GM23338 (cell line): ENCODE measurements at regions not wholly inside any gene's neighbourhood (a gene's known extent, or its start where the extent isn't known, plus 50 kb on each side); places are given as distances from the start of the nearest gene placed in this dataset.

Experiments used
- ATAC-seq: fragments of 200-7000 bp; cut with Tn5 transposase; 3 replicates; pipeline ENCODE4 v1.9.1; 2020
- DNase-seq: peaks from one replicate; pipeline ENCODE4 v3.0.0-alpha.2; 2015; ENCODE audit warnings: low spot score
- H2AFZ ChIP-seq: fragments of 200-600 bp; sonication (generic); 2 replicates; pipeline ENCODE4 v1.8.0; 2016; ENCODE audit warnings: antibody characterized with exemption, mild to moderate bottlenecking, moderate library complexity
- H3F3A ChIP-seq: fragments of 200-600 bp; sonication (generic); replicated peaks from 2 replicates; pipeline ENCODE4 v1.8.0; 2017; ENCODE audit warnings: antibody characterized with exemption, mixed run types, low read depth
- H3K27ac ChIP-seq: fragments of 200-600 bp; sonication (generic); 2 replicates; pipeline ENCODE4 v1.6.1; 2016; ENCODE audit warnings: low read depth
- H3K27me3 ChIP-seq: fragments of 200-600 bp; sonication (generic); 2 replicates; pipeline ENCODE4 v1.8.0; 2016; ENCODE audit warnings: mild to moderate bottlenecking, mixed run types, moderate library complexity; ENCODE audit not compliant: insufficient read depth
- H3K36me3 ChIP-seq: fragments of 200-600 bp; sonication (generic); 2 replicates; pipeline ENCODE4 v1.8.0; 2016; ENCODE audit warnings: mild to moderate bottlenecking; ENCODE audit not compliant: insufficient read depth
- H3K4me1 ChIP-seq: fragments of 200-600 bp; sonication (generic); 2 replicates; pipeline ENCODE4 v1.8.0; 2016; ENCODE audit warnings: mild to moderate bottlenecking, moderate library complexity; ENCODE audit not compliant: insufficient read depth
- H3K4me2 ChIP-seq: fragments of 200-600 bp; sonication (generic); 2 replicates; pipeline ENCODE4 v1.7.1; 2017; ENCODE audit warnings: mixed run types
- H3K4me3 ChIP-seq: fragments of 200-600 bp; sonication (generic); 2 replicates; pipeline ENCODE4 v1.6.1; 2016; ENCODE audit warnings: mixed run types
- H3K79me2 ChIP-seq: fragments of 200-600 bp; sonication (generic); replicated peaks from 2 replicates; pipeline ENCODE4 v1.8.0; 2017; ENCODE audit warnings: mild to moderate bottlenecking; ENCODE audit not compliant: insufficient read depth
- H3K9me2 ChIP-seq: fragments of 200-600 bp; sonication (generic); 2 replicates; pipeline ENCODE4 v1.8.0; 2017; ENCODE audit not compliant: insufficient read depth
- H4K20me1 ChIP-seq: fragments of 200-600 bp; sonication (generic); replicated peaks from 2 replicates; pipeline ENCODE4 v1.8.0; 2017; ENCODE audit warnings: mild to moderate bottlenecking; ENCODE audit not compliant: insufficient read depth
- H3K27ac Mint-ChIP-seq: 2 replicates; pipeline ENCODE4 v1.8.0; 2020; ENCODE audit warnings: inconsistent platforms, mild to moderate bottlenecking, moderate library complexity, mixed read lengths
- H3K27me3 Mint-ChIP-seq: 3 replicates; pipeline ENCODE4 v1.8.0; 2022; ENCODE audit warnings: low read depth, mild to moderate bottlenecking, moderate library complexity, mixed read lengths, inconsistent platforms; ENCODE audit not compliant: insufficient read depth, poor library complexity
- H3K36me3 Mint-ChIP-seq: 3 replicates; pipeline ENCODE4 v1.8.0; 2021; ENCODE audit warnings: low read depth, mild to moderate bottlenecking, inconsistent platforms, moderate library complexity, mixed read lengths
- H3K4me1 Mint-ChIP-seq: 3 replicates; pipeline ENCODE4 v1.8.0; 2020; ENCODE audit warnings: mild to moderate bottlenecking, inconsistent platforms, mixed read lengths
- H3K4me3 Mint-ChIP-seq: 3 replicates; pipeline ENCODE4 v1.8.0; 2021; ENCODE audit warnings: moderate library complexity, mild to moderate bottlenecking, inconsistent platforms, mixed read lengths
- H3K9me3 Mint-ChIP-seq: 3 replicates; pipeline ENCODE4 v1.8.0; 2020; ENCODE audit warnings: moderate library complexity, mild to moderate bottlenecking, inconsistent platforms, mixed read lengths
- CREB1 ChIP-seq: fragments of 250-450 bp; sonication (Bioruptor Pico); IDR thresholded peaks from 2 replicates; pipeline ENCODE4 v1.5.0; 2020; ENCODE audit warnings: low read depth, mild to moderate bottlenecking, moderate library complexity
- EZH2 ChIP-seq: fragments of 200-600 bp; sonication (generic); IDR thresholded peaks from one replicate; pipeline ENCODE4 v1.8.0; 2017; ENCODE audit warnings: antibody characterized with exemption, mild to moderate bottlenecking, low read depth; ENCODE audit not compliant: unreplicated experiment
- EZH2phosphoT487 ChIP-seq: fragments of 200-600 bp; sonication (generic); IDR thresholded peaks from one replicate; pipeline ENCODE4 v1.8.1; 2018; ENCODE audit warnings: antibody characterized with exemption; ENCODE audit not compliant: unreplicated experiment
- POLR2AphosphoS5 ChIP-seq: IDR thresholded peaks from 2 replicates; pipeline ENCODE4 v1.6.1; 2016; ENCODE audit warnings: antibody characterized with exemption, low read depth
- STAT1 ChIP-seq: IDR thresholded peaks from one replicate; pipeline ENCODE4 v1.6.1; 2016; ENCODE audit warnings: antibody characterized with exemption; ENCODE audit not compliant: unreplicated experiment
- ZNF114 ChIP-seq: fragments of 250-450 bp; sonication (Bioruptor Pico); IDR thresholded peaks from 2 replicates; pipeline ENCODE4 v1.5.0; 2020; ENCODE audit warnings: mild to moderate bottlenecking, moderate library complexity
- ZNF331 ChIP-seq: fragments of 250-450 bp; sonication (Bioruptor Pico); IDR thresholded peaks from 2 replicates; pipeline ENCODE4 v1.5.0; 2020; ENCODE audit warnings: low read depth, mild to moderate bottlenecking, moderate library complexity
- TF ChIP-seq, protein P1 (sequence below): fragments of 250-450 bp; sonication (Bioruptor Pico); IDR thresholded peaks from 2 replicates; pipeline ENCODE4 v1.5.0; 2020; ENCODE audit warnings: mild to moderate bottlenecking, moderate library complexity
- TF ChIP-seq, protein P2 (sequence below): IDR thresholded peaks from 2 replicates; pipeline ENCODE4 v1.6.1; 2016; ENCODE audit warnings: antibody characterized with exemption
- TF ChIP-seq, protein P3 (sequence below): IDR thresholded peaks from one replicate; pipeline ENCODE4 v1.6.1; 2018; ENCODE audit warnings: antibody characterized with exemption; ENCODE audit not compliant: unreplicated experiment
- TF ChIP-seq, protein P4 (sequence below), 2 experiments: fragments of 200-600 bp in 1 of 2; sonication (generic) in 1 of 2; conservative IDR thresholded peaks; 2 replicates each; pipeline versions ENCODE4 v1.5.1 to v1.6.1; 2016 to 2017; ENCODE audit warnings: antibody characterized with exemption in 2 of 2, low read depth in 2 of 2, mild to moderate bottlenecking in 2 of 2, moderate library complexity in 1 of 2

DNA sequence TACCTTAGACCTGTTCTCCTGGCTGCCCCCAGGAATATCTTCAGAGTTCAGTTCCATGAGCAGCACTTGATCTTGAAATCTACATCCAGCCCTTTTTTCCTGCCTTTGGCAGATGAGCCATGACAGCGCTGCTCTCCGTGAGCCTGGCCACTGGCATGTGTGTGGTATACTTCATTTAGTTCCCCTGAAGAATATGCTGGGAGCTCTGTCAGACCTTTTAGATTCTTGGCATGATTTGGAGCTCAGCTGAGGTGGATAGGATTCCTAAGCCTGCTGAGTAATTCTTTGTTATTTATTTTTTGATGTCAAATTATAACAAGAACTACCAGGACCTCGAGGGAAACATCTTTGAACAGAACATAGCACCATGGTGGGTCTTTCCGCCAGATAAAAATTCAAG, 121.7 kb downstream of the EDEM1 start:
- Mint-ChIP-seq H3K4me1 (no peaks in the 10 kb centered on the region), H3K27ac (no peak overlapping the region), H3K9me3 (peaks cover 86% of the 10 kb centered on the region), H3K27me3 (peaks cover 1% of the 10 kb centered on the region), H3K36me3 (no peaks in the 10 kb centered on the region), H3K4me3 (no peak overlapping the region)
- H3K79me2 ChIP-seq: no peaks in the 10 kb centered on the region
- H3K27me3 ChIP-seq: no peaks in the 10 kb centered on the region
- H3K9me2 ChIP-seq: no peaks in the 10 kb centered on the region
- H3K4me3 ChIP-seq: no peak overlapping the region
- no peak overlapping the region for H3K27ac ChIP-seq
- DNase-seq (no peak), ATAC-seq (no peak)
- H3K36me3 ChIP-seq: no peaks in the 10 kb centered on the region
- no peak for TF ChIP-seq EZH2
- TF ChIP-seq ZNF114 (CRISPR knock-in tag): no peak
- TF ChIP-seq, protein P1, sequence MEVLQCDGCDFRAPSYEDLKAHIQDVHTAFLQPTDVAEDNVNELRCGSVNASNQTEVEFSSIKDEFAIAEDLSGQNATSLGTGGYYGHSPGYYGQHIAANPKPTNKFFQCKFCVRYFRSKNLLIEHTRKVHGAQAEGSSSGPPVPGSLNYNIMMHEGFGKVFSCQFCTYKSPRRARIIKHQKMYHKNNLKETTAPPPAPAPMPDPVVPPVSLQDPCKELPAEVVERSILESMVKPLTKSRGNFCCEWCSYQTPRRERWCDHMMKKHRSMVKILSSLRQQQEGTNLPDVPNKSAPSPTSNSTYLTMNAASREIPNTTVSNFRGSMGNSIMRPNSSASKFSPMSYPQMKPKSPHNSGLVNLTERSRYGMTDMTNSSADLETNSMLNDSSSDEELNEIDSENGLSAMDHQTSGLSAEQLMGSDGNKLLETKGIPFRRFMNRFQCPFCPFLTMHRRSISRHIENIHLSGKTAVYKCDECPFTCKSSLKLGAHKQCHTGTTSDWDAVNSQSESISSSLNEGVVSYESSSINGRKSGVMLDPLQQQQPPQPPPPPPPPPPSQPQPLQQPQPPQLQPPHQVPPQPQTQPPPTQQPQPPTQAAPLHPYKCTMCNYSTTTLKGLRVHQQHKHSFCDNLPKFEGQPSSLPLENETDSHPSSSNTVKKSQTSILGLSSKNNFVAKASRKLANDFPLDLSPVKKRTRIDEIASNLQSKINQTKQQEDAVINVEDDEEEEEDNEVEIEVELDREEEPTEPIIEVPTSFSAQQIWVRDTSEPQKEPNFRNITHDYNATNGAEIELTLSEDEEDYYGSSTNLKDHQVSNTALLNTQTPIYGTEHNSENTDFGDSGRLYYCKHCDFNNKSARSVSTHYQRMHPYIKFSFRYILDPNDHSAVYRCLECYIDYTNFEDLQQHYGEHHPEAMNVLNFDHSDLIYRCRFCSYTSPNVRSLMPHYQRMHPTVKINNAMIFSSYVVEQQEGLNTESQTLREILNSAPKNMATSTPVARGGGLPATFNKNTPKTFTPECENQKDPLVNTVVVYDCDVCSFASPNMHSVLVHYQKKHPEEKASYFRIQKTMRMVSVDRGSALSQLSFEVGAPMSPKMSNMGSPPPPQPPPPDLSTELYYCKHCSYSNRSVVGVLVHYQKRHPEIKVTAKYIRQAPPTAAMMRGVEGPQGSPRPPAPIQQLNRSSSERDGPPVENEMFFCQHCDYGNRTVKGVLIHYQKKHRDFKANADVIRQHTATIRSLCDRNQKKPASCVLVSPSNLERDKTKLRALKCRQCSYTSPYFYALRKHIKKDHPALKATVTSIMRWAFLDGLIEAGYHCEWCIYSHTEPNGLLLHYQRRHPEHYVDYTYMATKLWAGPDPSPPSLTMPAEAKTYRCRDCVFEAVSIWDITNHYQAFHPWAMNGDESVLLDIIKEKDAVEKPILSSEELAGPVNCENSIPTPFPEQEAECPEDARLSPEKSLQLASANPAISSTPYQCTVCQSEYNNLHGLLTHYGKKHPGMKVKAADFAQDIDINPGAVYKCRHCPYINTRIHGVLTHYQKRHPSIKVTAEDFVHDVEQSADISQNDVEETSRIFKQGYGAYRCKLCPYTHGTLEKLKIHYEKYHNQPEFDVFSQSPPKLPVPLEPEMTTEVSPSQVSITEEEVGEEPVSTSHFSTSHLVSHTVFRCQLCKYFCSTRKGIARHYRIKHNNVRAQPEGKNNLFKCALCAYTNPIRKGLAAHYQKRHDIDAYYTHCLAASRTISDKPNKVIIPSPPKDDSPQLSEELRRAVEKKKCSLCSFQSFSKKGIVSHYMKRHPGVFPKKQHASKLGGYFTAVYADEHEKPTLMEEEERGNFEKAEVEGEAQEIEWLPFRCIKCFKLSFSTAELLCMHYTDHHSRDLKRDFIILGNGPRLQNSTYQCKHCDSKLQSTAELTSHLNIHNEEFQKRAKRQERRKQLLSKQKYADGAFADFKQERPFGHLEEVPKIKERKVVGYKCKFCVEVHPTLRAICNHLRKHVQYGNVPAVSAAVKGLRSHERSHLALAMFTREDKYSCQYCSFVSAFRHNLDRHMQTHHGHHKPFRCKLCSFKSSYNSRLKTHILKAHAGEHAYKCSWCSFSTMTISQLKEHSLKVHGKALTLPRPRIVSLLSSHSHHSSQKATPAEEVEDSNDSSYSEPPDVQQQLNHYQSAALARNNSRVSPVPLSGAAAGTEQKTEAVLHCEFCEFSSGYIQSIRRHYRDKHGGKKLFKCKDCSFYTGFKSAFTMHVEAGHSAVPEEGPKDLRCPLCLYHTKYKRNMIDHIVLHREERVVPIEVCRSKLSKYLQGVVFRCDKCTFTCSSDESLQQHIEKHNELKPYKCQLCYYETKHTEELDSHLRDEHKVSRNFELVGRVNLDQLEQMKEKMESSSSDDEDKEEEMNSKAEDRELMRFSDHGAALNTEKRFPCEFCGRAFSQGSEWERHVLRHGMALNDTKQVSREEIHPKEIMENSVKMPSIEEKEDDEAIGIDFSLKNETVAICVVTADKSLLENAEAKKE (CRISPR knock-in tag): no peak
- no peak for TF ChIP-seq ZNF331 (CRISPR knock-in tag)
- TF ChIP-seq, protein P2, sequence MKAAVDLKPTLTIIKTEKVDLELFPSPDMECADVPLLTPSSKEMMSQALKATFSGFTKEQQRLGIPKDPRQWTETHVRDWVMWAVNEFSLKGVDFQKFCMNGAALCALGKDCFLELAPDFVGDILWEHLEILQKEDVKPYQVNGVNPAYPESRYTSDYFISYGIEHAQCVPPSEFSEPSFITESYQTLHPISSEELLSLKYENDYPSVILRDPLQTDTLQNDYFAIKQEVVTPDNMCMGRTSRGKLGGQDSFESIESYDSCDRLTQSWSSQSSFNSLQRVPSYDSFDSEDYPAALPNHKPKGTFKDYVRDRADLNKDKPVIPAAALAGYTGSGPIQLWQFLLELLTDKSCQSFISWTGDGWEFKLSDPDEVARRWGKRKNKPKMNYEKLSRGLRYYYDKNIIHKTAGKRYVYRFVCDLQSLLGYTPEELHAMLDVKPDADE: no peak
- TF ChIP-seq, protein P3, sequence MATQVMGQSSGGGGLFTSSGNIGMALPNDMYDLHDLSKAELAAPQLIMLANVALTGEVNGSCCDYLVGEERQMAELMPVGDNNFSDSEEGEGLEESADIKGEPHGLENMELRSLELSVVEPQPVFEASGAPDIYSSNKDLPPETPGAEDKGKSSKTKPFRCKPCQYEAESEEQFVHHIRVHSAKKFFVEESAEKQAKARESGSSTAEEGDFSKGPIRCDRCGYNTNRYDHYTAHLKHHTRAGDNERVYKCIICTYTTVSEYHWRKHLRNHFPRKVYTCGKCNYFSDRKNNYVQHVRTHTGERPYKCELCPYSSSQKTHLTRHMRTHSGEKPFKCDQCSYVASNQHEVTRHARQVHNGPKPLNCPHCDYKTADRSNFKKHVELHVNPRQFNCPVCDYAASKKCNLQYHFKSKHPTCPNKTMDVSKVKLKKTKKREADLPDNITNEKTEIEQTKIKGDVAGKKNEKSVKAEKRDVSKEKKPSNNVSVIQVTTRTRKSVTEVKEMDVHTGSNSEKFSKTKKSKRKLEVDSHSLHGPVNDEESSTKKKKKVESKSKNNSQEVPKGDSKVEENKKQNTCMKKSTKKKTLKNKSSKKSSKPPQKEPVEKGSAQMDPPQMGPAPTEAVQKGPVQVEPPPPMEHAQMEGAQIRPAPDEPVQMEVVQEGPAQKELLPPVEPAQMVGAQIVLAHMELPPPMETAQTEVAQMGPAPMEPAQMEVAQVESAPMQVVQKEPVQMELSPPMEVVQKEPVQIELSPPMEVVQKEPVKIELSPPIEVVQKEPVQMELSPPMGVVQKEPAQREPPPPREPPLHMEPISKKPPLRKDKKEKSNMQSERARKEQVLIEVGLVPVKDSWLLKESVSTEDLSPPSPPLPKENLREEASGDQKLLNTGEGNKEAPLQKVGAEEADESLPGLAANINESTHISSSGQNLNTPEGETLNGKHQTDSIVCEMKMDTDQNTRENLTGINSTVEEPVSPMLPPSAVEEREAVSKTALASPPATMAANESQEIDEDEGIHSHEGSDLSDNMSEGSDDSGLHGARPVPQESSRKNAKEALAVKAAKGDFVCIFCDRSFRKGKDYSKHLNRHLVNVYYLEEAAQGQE: no peak
- TF ChIP-seq, protein P4, sequence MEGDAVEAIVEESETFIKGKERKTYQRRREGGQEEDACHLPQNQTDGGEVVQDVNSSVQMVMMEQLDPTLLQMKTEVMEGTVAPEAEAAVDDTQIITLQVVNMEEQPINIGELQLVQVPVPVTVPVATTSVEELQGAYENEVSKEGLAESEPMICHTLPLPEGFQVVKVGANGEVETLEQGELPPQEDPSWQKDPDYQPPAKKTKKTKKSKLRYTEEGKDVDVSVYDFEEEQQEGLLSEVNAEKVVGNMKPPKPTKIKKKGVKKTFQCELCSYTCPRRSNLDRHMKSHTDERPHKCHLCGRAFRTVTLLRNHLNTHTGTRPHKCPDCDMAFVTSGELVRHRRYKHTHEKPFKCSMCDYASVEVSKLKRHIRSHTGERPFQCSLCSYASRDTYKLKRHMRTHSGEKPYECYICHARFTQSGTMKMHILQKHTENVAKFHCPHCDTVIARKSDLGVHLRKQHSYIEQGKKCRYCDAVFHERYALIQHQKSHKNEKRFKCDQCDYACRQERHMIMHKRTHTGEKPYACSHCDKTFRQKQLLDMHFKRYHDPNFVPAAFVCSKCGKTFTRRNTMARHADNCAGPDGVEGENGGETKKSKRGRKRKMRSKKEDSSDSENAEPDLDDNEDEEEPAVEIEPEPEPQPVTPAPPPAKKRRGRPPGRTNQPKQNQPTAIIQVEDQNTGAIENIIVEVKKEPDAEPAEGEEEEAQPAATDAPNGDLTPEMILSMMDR (conservative IDR thresholded peaks at IDR 0.05; ENCODE audit: low read depth in 2 of 2): no peak
- no peak for TF ChIP-seq CREB1 (CRISPR knock-in tag)
- no peak for TF ChIP-seq EZH2phosphoT487
- TF ChIP-seq STAT1: no peak
- TF ChIP-seq POLR2AphosphoS5: no peak
- H3F3A ChIP-seq: no peaks in the 10 kb centered on the region
- H3K4me1 ChIP-seq: no peaks in the 10 kb centered on the region
- no peak overlapping the region for H2AFZ ChIP-seq
- H3K4me2 ChIP-seq: no peak overlapping the region
- no peaks in the 10 kb centered on the region for H4K20me1 ChIP-seq
